ENCODE measurements at regions not wholly inside any gene's neighbourhood (a gene's known extent, or its start where the extent isn't known, plus 50 kb on each side); places are given as distances from the start of the nearest gene placed in this dataset.

GRCh38 chr7:79590391-79590790 is 136.9 kb upstream of the MAGI2 start:
- no peak for DNase-seq
- 100% methylated on average over 1 of the region's 1 CpG for WGBS (ENCODE audit: insufficient coverage)

DNA sequence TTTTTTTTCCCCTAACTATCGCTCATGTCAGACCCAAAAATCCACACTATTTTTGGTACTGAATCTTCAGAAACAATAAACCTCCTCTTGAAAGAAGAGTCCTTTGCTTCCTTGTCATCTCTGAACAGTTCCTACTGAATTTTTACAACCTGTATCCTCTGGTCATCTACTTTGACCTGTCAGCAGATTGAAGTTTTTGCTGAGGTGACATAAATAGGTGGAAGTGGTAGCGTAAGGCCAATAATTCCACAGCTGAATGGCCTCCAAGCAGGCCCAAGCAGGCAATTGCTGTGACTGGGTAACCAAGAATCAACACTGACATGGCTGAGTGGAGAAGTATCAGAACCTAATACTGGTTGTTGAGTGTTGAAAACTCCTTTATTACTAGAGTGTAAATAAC is 117.4 kb upstream of the MAGI2 start:
- Histone ChIP-seq H2AFZ (ENCODE audit: insufficient read depth, low read depth, low read length, poor library complexity, severe bottlenecking) (no peak overlapping the region), H3K9me3 (ENCODE audit: control extremely low read depth in 1 of 3, control insufficient read depth in 2 of 3, insufficient read depth in 1 of 3, low read length in 2 of 3) (peaks cover 0 to 7% (median 0%) of the 10 kb centered on the region in 3 donors), H3K27ac (ENCODE audit: low read length in 2 of 2) (no peak overlapping the region), H3K79me2 (ENCODE audit: control insufficient read depth, insufficient read depth, low read length) (no peaks in the 10 kb centered on the region), H3K27me3 (replicated peaks in 1 of 4; ENCODE audit: control extremely low read depth in 1 of 4, control insufficient read depth in 3 of 4, insufficient read depth in 4 of 4, low read length in 3 of 4) (no peaks in the 10 kb centered on the region), H4K20me1 (ENCODE audit: control insufficient read depth, insufficient read depth, low read length, poor library complexity, severe bottlenecking) (no peaks in the 10 kb centered on the region), H3K4me1 (ENCODE audit: control insufficient read depth in 2 of 2, insufficient read depth in 2 of 2, low read length in 2 of 2) (no peaks in the 10 kb centered on the region), H3K4me2 (replicated peaks; ENCODE audit: low read depth, low read length, poor library complexity, severe bottlenecking) (no peak overlapping the region), H3K36me3 (replicated peaks in 1 of 2; ENCODE audit: control extremely low read depth in 1 of 2, control insufficient read depth in 1 of 2, extremely low read depth in 1 of 2, insufficient read depth in 2 of 2, low read length in 1 of 2) (no peaks in the 10 kb centered on the region), H3K4me3 (ENCODE audit: control extremely low read depth in 1 of 5, extremely low read depth in 1 of 5, insufficient read depth in 1 of 5, low read depth in 2 of 5, low read length in 4 of 5) (no peak overlapping the region), H3K9ac (ENCODE audit: low read length) (no peak overlapping the region)
- H3K4me3 Mint-ChIP-seq = no peak overlapping the region
- DNase-seq = no peak
- no peaks in the 10 kb centered on the region for H3K27me3 Mint-ChIP-seq
- TF ChIP-seq EZH2 (IDR thresholded peaks at IDR 0.05; ENCODE audit: borderline replicate concordance, insufficient read depth, low read depth, low read length, poor library complexity, severe bottlenecking) (no peak), CTCF (IDR thresholded peaks at IDR 0.05) (no peak)
- H3K27ac Mint-ChIP-seq = no peak overlapping the region
- no peaks in the 10 kb centered on the region for H3K9me3 Mint-ChIP-seq (ENCODE audit: insufficient read depth)
- 100% methylated on average over 1 of the region's 2 CpGs for WGBS (ENCODE audit: insufficient coverage)
- CTCF ChIA-PET = no interaction called here
- ATAC-seq (ENCODE audit: low read depth) = no peak
- intact Hi-C loops (cut with micrococcal nuclease) = no loop called here
- POLR2A ChIA-PET = no interaction called here
- no peaks in the 10 kb centered on the region for H3K4me1 Mint-ChIP-seq

More at GRCh38 chr7:79590391-79590790, 136.9 kb upstream of the MAGI2 start:
- no peak overlapping the region for H3K27ac Mint-ChIP-seq
- no peaks in the 10 kb centered on the region for H3K9me3 Mint-ChIP-seq (ENCODE audit: insufficient read depth)
- Histone ChIP-seq H4K20me1 (ENCODE audit: control insufficient read depth, insufficient read depth, low read length, poor library complexity, severe bottlenecking) (no peaks in the 10 kb centered on the region), H3K4me1 (ENCODE audit: control insufficient read depth in 2 of 2, insufficient read depth in 2 of 2, low read length in 2 of 2) (no peaks in the 10 kb centered on the region), H3K9me3 (ENCODE audit: control extremely low read depth in 1 of 3, control insufficient read depth in 2 of 3, insufficient read depth in 1 of 3, low read length in 2 of 3) (no peaks in the 10 kb centered on the region), H3K79me2 (ENCODE audit: control insufficient read depth, insufficient read depth, low read length) (no peaks in the 10 kb centered on the region), H3K27ac (ENCODE audit: low read length in 2 of 2) (no peak overlapping the region), H3K9ac (ENCODE audit: low read length) (no peak overlapping the region), H3K36me3 (replicated peaks in 1 of 2; ENCODE audit: control extremely low read depth in 1 of 2, control insufficient read depth in 1 of 2, extremely low read depth in 1 of 2, insufficient read depth in 2 of 2, low read length in 1 of 2) (no peaks in the 10 kb centered on the region), H2AFZ (ENCODE audit: insufficient read depth, low read depth, low read length, poor library complexity, severe bottlenecking) (no peak overlapping the region), H3K4me3 (ENCODE audit: control extremely low read depth in 1 of 5, extremely low read depth in 1 of 5, insufficient read depth in 1 of 5, low read depth in 2 of 5, low read length in 4 of 5) (no peak overlapping the region), H3K4me2 (replicated peaks; ENCODE audit: low read depth, low read length, poor library complexity, severe bottlenecking) (no peak overlapping the region), H3K27me3 (replicated peaks in 1 of 4; ENCODE audit: control extremely low read depth in 1 of 4, control insufficient read depth in 3 of 4, insufficient read depth in 4 of 4, low read length in 3 of 4) (no peaks in the 10 kb centered on the region)
- ChIA-PET CTCF (no interaction called here), POLR2A (no interaction called here)
- H3K4me1 Mint-ChIP-seq = no peaks in the 10 kb centered on the region
- H3K4me3 Mint-ChIP-seq = no peak overlapping the region
- intact Hi-C loops (cut with micrococcal nuclease) = no loop called here
- H3K27me3 Mint-ChIP-seq = no peaks in the 10 kb centered on the region
- no peak for ATAC-seq (ENCODE audit: low read depth)
- no peak for TF ChIP-seq CTCF (IDR thresholded peaks at IDR 0.05)
- TF ChIP-seq EZH2 (IDR thresholded peaks at IDR 0.05; ENCODE audit: borderline replicate concordance, insufficient read depth, low read depth, low read length, poor library complexity, severe bottlenecking) = no peak

Measured in B cell (primary cell).